ENCODE measurements at regions not wholly inside any gene's neighbourhood (a gene's known extent, or its start where the extent isn't known, plus 50 kb on each side); places are given as distances from the start of the nearest gene placed in this dataset.
A peak's percentile ranks its signal among the peaks of the same experiment; 100 is the strongest.
"Not testable (repeated sequence)": the region's sequence is repeated elsewhere in the genome, so short reads cannot be mapped to it uniquely, and the experiment has no call there.

DNA sequence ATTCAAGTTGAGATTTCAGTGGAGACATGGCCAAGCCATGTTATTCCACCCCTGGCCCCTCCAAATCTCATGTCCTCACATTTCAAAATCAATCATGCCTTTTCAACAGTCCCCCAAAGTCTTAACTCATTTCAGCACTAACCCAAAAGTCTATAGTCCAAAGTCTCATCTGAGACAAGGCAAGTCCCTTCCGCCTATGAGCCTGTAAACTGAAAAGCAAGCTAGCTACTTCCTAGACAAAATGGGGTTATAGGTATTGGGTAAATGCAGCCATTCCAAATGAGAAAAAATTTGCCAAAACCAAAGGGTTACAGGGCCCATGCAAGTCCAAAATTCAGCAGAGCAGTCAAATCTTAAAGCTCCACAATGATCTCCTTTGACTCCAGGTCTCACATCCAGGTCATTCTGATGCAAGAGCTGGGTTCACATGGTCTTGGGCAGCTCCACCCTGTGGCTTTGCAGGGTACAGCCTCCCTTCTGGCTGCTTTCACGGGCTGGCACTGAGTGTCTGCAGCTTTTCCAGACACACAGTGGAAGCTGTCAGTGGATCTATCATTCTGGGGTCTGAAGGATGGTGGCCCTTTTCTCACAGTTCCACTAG lies 95.7 kb downstream of the MTNR1B start:
- H3K9me3 Mint-ChIP-seq, ATAC-seq, H3K36me3 Mint-ChIP-seq, H3K27ac Mint-ChIP-seq, H3K4me1 Mint-ChIP-seq, H3K4me3 Mint-ChIP-seq: not testable (repeated sequence)
- H3K27me3 Mint-ChIP-seq = peaks cover 16% of the 10 kb centered on the region

DNA sequence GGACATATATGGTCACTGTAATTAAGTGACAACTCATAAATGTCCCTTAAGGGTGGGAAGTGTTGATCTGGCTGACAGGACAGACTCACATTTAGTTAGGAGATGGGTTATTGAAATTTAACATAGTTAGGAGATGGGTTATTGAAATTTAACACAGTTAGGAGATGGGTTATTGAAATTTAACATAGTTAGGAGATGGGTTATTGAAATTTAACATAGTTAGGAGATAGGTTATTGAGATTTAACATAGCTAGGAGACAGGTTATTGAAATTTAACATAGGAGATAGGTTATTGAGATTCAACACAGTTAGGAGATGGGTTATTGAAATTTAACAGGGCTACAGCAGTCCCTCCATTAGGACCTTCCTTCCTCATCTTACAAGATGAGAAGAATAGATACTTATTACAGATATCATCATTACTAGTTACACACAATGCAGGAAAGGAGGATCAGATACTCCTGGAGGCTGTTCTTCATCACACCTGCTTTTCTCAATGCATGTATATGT lies 98.5 kb downstream of the MTNR1B start:
- no peak overlapping the region for H3K4me3 Mint-ChIP-seq
- ATAC-seq = no peak
- H3K4me1 Mint-ChIP-seq = no peaks in the 10 kb centered on the region
- no peak overlapping the region for H3K27ac Mint-ChIP-seq
- H3K9me3 Mint-ChIP-seq = no peaks in the 10 kb centered on the region
- H3K36me3 Mint-ChIP-seq = no peaks in the 10 kb centered on the region
- H3K27me3 Mint-ChIP-seq = peaks cover 16% of the 10 kb centered on the region

DNA sequence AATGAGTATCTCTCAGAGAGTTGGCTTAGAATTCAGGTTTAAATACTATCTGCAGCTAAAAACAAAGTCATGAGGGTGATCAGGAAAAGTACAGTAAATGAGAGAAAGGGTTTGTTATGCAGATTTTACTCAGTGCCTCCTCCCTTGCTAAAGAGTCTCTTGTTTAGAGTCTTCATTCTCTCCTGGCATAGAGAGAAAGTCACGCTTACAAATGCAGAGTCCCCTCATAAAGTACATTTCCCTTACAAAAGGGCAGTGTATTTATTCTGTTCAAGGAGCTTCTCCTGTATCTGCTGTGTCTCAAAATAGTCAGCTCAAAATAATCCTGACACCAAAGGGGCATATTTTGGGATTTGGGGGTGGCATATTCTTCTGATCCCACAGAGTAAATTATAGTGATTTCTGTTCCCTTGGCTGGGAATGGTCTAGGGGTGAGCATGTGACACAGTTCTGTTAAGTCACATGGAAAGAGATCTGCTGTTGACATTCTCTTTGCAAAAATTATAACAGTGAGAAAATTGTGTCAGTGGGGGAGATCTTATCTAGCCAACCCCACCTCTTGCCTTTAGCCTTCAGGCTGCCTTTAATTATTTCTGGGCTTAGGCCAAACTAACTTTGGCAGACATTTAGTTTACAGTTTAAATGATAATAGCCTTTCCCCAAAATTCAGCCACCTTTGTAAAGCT lies 102.9 kb downstream of the MTNR1B start:
- Mint-ChIP-seq H3K27me3 (peaks cover 8% of the 10 kb centered on the region), H3K27ac (no peak overlapping the region), H3K4me3 (no peak overlapping the region), H3K36me3 (no peaks in the 10 kb centered on the region), H3K9me3 (no peaks in the 10 kb centered on the region), H3K4me1 (no peaks in the 10 kb centered on the region)
- ATAC-seq = no peak

DNA sequence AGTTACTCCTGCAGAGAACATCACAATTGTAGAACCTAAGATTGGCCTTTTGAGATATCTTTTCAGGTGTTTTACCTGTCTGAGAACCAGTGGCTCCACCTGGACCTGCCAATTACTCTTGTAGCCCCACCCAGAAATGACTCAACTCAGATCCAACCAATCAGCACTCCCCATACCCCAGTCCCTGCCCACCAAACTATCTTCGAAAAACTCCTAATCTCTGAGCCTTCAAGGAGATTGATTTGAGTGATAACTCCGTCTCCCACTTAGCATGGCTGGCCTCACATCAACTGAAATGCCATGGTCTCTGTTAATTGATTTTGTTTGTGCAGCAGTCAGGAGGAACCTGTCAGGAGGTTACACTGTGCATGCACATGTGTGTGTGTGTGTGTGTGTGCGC lies 103.6 kb downstream of the MTNR1B start:
- no peak for ATAC-seq

DNA sequence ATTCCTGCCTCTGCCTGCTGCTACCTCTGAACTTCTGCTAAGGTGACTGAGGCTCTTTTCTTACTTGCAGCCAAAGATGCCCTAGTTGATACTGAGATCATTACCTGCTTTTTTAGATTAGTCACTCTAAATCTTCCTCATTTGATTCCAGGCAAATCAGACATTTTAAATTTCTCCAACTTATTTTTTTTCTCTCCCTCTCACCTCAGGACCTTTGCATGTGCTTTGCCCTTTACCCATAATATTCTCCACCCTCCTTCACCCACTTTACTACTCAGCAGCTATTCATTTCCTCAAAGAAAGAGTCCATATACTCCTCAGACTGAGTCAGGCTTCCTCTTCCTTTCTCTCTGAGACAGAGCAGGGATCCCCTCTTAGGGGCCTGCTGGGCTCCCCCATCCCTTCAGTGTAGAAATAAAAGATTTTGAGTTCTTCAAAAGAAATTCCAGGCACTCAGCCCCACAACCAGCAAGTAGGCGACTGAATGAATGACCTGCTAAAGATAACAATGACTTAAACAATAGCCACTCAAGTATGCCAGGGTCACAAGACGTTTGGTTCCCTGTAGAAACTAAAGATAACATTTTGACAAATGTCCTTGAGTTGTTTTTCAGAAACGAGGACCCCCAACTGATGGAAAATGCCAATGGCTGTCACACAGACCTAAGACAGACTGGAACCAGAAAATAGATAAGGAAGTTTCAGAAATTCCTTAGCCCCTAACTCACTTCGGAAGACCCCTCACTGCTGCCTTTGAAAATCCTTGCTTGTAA lies 104.2 kb downstream of the MTNR1B start:
- Mint-ChIP-seq H3K27me3 (peaks cover 8% of the 10 kb centered on the region), H3K36me3 (no peaks in the 10 kb centered on the region), H3K4me1 (no peaks in the 10 kb centered on the region), H3K4me3 (no peak overlapping the region), H3K9me3 (no peaks in the 10 kb centered on the region), H3K27ac (no peak overlapping the region)
- ATAC-seq = no peak

More for the DNA sequence above, 103.6 kb downstream of the MTNR1B start:
- no peaks in the 10 kb centered on the region for H3K9me3 Mint-ChIP-seq
- H3K27ac Mint-ChIP-seq = no peak overlapping the region
- H3K4me3 Mint-ChIP-seq = no peak overlapping the region
- no peaks in the 10 kb centered on the region for H3K4me1 Mint-ChIP-seq
- H3K27me3 Mint-ChIP-seq = peaks cover 8% of the 10 kb centered on the region
- no peaks in the 10 kb centered on the region for H3K36me3 Mint-ChIP-seq

DNA sequence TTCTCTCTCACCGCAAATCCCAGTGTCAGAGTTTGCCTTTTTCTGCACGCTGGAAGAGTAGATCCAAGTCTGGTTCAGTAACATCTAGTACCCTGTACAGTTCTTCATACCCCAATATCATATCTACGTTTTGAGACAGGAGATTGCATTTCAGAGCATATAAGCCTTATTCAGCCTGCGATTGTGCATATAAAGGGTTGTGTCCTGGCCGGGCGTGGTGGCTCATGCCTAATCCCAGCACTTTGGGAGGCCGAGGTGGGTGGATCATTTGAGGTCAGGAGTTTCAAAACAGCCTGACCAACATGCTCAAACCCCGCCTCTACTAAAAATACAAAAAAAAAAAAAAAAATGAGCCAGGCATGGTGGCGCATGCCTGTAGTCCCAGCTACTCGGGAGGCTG lies 104.9 kb downstream of the MTNR1B start:
- no peak for ATAC-seq
- H3K9me3 Mint-ChIP-seq = no peaks in the 10 kb centered on the region
- no peak overlapping the region for H3K4me3 Mint-ChIP-seq
- H3K27ac Mint-ChIP-seq = no peak overlapping the region
- no peaks in the 10 kb centered on the region for H3K36me3 Mint-ChIP-seq
- H3K4me1 Mint-ChIP-seq = no peaks in the 10 kb centered on the region
- H3K27me3 Mint-ChIP-seq = peaks cover 8% of the 10 kb centered on the region

DNA sequence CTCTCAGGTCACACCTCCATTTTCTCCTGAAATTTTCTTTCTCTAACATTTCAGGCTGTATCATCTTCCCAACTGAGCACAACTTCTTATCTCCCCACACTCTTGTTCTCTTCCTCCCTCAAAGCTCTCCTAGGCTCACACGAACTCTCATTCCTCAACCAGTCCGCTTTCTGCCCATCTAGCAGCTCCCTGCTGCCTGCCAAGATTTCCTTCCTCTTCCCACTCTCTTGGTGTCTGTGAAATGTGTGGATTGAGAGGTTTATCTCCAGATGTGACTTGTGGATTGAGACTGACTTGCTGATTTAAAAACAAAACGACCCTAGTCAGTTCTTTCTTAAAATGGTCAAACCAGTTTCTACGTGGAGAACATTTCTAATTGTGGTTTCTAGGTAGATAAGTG lies 106.3 kb downstream of the MTNR1B start:
- ATAC-seq = no peak
- Mint-ChIP-seq H3K36me3 (no peaks in the 10 kb centered on the region), H3K4me3 (no peak overlapping the region), H3K27me3 (peaks cover 8% of the 10 kb centered on the region), H3K4me1 (no peaks in the 10 kb centered on the region), H3K27ac (no peak overlapping the region), H3K9me3 (no peaks in the 10 kb centered on the region)

DNA sequence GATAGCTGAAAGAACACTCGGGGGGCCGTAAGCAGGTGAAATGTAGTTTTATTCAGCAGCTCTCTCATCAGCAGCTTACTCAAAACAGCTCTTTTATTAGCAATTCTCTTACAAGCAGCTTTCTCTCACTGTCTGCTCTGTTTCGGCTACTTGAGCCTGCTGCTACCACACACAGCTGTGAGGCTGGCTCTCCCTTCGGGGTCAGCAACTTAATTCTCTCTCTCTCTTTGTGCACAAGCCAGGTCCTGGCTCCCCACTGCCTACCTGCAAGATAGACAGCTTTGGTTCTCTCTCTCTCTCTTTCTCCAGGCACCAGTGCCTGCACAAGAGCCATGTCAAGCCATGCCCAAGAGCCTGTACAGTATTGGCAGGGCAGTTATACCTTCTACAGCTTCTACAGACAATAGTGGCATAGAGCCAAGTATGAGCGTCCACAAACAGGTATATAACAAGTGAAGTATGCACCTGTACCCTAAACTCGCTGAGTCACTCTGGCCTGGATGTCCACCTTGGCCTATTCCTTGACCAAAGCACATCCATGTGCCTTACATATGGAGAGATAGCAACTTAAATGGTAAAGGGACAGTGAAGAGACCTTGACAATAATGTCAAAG lies 110.8 kb downstream of the MTNR1B start:
- Mint-ChIP-seq H3K4me3 (no peak overlapping the region), H3K9me3 (no peaks in the 10 kb centered on the region), H3K27ac (no peak overlapping the region), H3K36me3 (no peaks in the 10 kb centered on the region), H3K27me3 (peaks cover 8% of the 10 kb centered on the region), H3K4me1 (no peaks in the 10 kb centered on the region)
- peak; percentile 7 for ATAC-seq

DNA sequence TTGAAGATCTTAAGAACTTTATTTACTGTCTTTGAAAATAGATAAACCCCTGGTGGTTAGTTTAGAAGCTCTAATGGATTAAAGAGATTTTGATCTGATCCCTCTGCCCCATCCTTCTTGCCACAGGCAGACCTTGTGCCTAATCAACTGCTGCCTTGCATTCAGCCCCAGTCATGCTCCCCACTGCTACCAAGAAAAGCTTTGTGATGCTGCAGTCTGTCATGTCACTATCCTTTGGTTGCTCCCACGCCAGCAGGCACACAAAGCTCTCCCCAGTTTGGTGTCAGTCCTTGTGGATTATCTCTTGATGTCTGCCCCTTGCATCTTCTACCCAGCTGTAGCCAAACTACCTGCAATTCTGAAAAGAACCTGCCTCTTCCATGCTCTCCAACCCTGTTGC lies 112.2 kb downstream of the MTNR1B start:
- no peak overlapping the region for H3K27ac Mint-ChIP-seq

DNA sequence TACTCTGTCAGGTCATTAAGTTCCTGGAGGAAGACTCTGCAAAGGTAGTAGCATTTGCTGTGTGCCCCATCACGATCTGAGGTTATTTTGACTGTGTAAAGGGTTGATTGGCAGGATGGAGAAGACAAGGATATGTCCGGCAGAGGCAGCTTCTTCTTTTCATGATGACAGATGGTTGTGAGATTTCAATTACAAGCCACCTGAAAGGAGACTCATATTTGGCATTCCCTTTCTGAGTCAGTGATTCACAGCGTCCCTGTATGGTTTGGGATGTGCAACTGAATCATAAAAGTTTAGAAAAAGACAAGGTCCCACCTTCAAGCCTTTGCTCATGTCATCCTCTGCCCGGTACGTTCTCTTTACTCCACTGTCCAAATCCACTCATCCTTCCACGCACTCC lies 113.4 kb downstream of the MTNR1B start:
- Mint-ChIP-seq H3K4me3 (no peak overlapping the region), H3K4me1 (no peaks in the 10 kb centered on the region), H3K9me3 (no peaks in the 10 kb centered on the region), H3K27ac (no peak overlapping the region), H3K27me3 (no peaks in the 10 kb centered on the region), H3K36me3 (no peaks in the 10 kb centered on the region)
- no peak for ATAC-seq

More for the DNA sequence above, 112.2 kb downstream of the MTNR1B start:
- no peaks in the 10 kb centered on the region for H3K36me3 Mint-ChIP-seq
- H3K9me3 Mint-ChIP-seq = no peaks in the 10 kb centered on the region
- no peaks in the 10 kb centered on the region for H3K4me1 Mint-ChIP-seq
- H3K27me3 Mint-ChIP-seq = no peaks in the 10 kb centered on the region
- ATAC-seq = no peak
- H3K4me3 Mint-ChIP-seq = no peak overlapping the region

DNA sequence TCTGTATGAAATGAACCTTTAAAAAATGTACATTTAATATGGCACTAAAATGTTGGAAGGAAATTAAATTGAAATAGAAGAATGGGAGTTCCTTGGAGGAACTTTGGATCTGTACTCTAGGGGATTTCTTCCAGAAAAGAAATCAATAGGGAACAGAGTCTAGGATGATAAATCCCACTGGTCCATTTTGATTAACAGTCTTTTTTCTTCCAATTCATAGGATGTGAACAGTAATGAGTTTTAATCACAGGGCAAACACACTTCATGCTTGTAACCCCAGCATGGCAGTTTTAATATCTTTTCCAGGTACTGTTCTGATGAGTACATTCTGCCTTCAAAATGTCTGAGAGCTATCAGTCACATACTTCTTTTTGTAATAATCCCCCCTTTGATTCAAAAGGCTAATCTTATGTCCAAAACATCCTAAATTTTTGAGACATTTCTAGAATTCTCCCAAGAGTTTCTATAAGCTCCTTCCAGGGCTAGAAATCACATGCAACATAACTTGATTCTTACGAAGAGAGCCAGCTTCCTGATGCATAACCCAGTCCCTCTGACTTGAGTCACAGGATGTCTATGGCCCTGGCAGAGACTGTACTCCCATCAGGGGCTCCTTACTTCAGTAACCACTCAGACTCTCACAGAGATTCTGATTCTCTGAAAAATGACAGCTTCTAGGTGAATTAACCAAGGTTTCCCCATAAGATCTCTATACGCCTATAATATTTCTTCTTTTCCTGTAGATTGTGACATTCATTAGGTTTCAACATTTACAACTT lies 112.9 kb downstream of the SLC36A4 start:
- no peaks in the 10 kb centered on the region for H3K36me3 Mint-ChIP-seq
- H3K27ac Mint-ChIP-seq = no peak overlapping the region
- no peaks in the 10 kb centered on the region for H3K4me1 Mint-ChIP-seq
- H3K9me3 Mint-ChIP-seq = no peaks in the 10 kb centered on the region
- no peaks in the 10 kb centered on the region for H3K27me3 Mint-ChIP-seq
- ATAC-seq = no peak
- no peak overlapping the region for H3K4me3 Mint-ChIP-seq

DNA sequence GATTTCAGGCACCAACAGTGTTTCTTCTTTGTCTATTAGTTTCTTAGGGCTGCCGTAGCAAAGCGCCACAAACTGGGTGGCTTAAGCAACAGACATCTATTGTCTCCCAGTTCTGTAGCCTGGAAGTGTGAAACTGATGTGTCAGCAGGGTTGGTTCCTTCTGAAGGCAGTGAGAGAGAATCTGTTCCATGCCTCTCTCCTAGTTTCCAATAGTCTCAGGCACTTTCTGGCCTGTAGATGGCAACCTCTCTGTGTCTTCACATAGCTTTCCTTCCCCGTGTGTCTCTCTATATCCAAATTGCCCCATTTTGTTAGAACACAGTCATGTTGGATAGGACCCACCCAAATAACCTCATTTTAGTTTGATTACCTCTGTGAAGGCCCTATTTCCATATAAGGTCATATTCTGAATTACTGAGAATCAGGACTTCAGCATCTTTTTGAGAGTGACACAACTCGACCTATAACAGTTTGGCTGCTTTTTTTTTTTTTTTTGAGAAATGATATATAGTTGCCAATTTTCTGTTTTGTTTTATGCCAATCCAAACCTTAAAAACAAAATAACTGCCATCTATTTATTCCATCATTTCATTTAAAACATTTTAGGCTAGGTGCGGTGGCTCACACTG lies 108.2 kb downstream of the SLC36A4 start:
- H3K4me3 Mint-ChIP-seq = no peak overlapping the region
- peaks cover 2% of the 10 kb centered on the region for H3K9me3 Mint-ChIP-seq
- no peak overlapping the region for H3K27ac Mint-ChIP-seq

More for the DNA sequence above, 108.2 kb downstream of the SLC36A4 start:
- Mint-ChIP-seq H3K36me3 (no peaks in the 10 kb centered on the region), H3K4me1 (no peaks in the 10 kb centered on the region), H3K27me3 (peaks cover 7% of the 10 kb centered on the region)
- no peak for ATAC-seq
